Choroid plexus epithelial cell (primary cell): ENCODE measurements at regions not wholly inside any gene's neighbourhood (a gene's known extent, or its start where the extent isn't known, plus 50 kb on each side); places are given as distances from the start of the nearest gene placed in this dataset.

ENCODE experiments used
- DNase-seq: peaks from one replicate; pipeline ENCODE4 v3.0.0-alpha.2; 2010; ENCODE audit warnings: low read depth
- H3K4me3 ChIP-seq: 2 replicates; pipeline ENCODE4 v1.5.1; 2011; ENCODE audit warnings: low read depth, mild to moderate bottlenecking, control low read depth, low read length, moderate library complexity
- CTCF ChIP-seq: conservative IDR thresholded peaks from 2 replicates; pipeline ENCODE4 v1.5.1; 2011; ENCODE audit warnings: low read depth, mild to moderate bottlenecking, control low read depth, inconsistent platforms, low read length, moderate library complexity

GRCh38 chr2:52724585-52724984 is 1043.0 kb upstream of the CHAC2 start:
- TF ChIP-seq CTCF: no peak
- no peak overlapping the region for H3K4me3 ChIP-seq
- no peak for DNase-seq

- H3K4me3 ChIP-seq: no peak overlapping the region
- no peak for DNase-seq
- no peak for TF ChIP-seq CTCF
Observed at GRCh38 chr2:52717836-52718235, 1049.8 kb upstream of the CHAC2 start.

- DNase-seq: no peak
- no peak for TF ChIP-seq CTCF
Observed at GRCh38 chr2:52710810-52711618, 1056.6 kb upstream of the CHAC2 start.

GRCh38 chr2:52704251-52704650 is 1063.4 kb upstream of the CHAC2 start:
- no peak for DNase-seq
- H3K4me3 ChIP-seq: no peak overlapping the region
- TF ChIP-seq CTCF: no peak

More at GRCh38 chr2:52710810-52711618, 1056.6 kb upstream of the CHAC2 start:
- no peak overlapping the region for H3K4me3 ChIP-seq

GRCh38 chr2:52703004-52703403 is 1064.6 kb upstream of the CHAC2 start:
- no peak for DNase-seq
- no peak for TF ChIP-seq CTCF

GRCh38 chr2:52698408-52698807 is 1069.2 kb upstream of the CHAC2 start:
- no peak for TF ChIP-seq CTCF
- DNase-seq: peak; percentile 4
- no peak overlapping the region for H3K4me3 ChIP-seq

More at GRCh38 chr2:52703004-52703403, 1064.6 kb upstream of the CHAC2 start:
- H3K4me3 ChIP-seq: no peak overlapping the region

- TF ChIP-seq CTCF: no peak
Observed at GRCh38 chr2:52697690-52698089, 1069.9 kb upstream of the CHAC2 start.

More at GRCh38 chr2:52697690-52698089, 1069.9 kb upstream of the CHAC2 start:
- no peak for DNase-seq
- no peak overlapping the region for H3K4me3 ChIP-seq
